Pancreas (tissue), 10 donors: ENCODE measurements at regions not wholly inside any gene's neighbourhood (a gene's known extent, or its start where the extent isn't known, plus 50 kb on each side); places are given as distances from the start of the nearest gene placed in this dataset.
A peak's percentile ranks its signal among the peaks of the same experiment; 100 is the strongest.

Source experiments
- ATAC-seq, 4 donors: fragments of 200-7000 bp; cut with Tn5 transposase; one replicate each; pipeline versions ENCODE4 v1.8.0 to v1.9.1; 2020; ENCODE audit warnings: mild to moderate bottlenecking in 4 of 4, moderate library complexity in 4 of 4
- DNase-seq, 6 donors: peaks; one replicate each; pipeline ENCODE4 v3.0.0-alpha.2; 2020
- FAIRE-seq: peaks from 2 replicates; lab custom pipeline; 2012; peaks lifted over from hg19 to GRCh38; lab: Jason Lieb, UNC
- H3K27ac ChIP-seq, 4 donors: fragments of 200-600 bp; sonication (generic); 1 replicate in 3 of 4; 2 replicates in 1 of 4; pipeline versions ENCODE4 v1.5.0 to v1.8.0; 2020
- H3K27me3 ChIP-seq, 4 donors: fragments of 200-600 bp; one replicate each; pipeline ENCODE4 v1.8.0; 2021
- H3K36me3 ChIP-seq, 3 donors: fragments of 200-600 bp; sonication (generic) in 1 of 3; one replicate each; pipeline versions ENCODE4 v1.5.0 to v1.8.0; 2020 to 2021
- H3K4me1 ChIP-seq, 3 donors: fragments of 200-600 bp; one replicate each; pipeline ENCODE4 v1.8.0; 2021
- H3K4me3 ChIP-seq, 4 donors: fragments of 200-600 bp; sonication (generic) in 2 of 4; one replicate each; pipeline versions ENCODE4 v1.5.0 to v1.8.0; 2020 to 2021
- H3K9me3 ChIP-seq, 4 donors: fragments of 200-600 bp; one replicate each; pipeline ENCODE4 v1.8.0; 2021
- CTCF ChIP-seq, 4 donors: fragments of 200-600 bp; sonication (generic) in 3 of 4; IDR thresholded peaks; one replicate each; pipeline versions ENCODE4 v1.5.0 to v1.8.0; 2021; ENCODE audit warnings: antibody characterized with exemption in 4 of 4
- WGBS, 2 donors: extraction: QIAGEN DNeasy Blood & Tissue Kit; methylation state at CpG; one replicate each; pipeline ENCODE4 v1.1.7; 2013; 5-methylcytosine and 5-hydroxymethylcytosine counted together
- intact Hi-C, 3 donors: fragments of 100-400 bp; cut with DNase I; formaldehyde crosslinking; loops; one replicate each; pipeline versions ENCODE4 v1.11.1 to v1.14.2; 2022
- donor health status: healthy with polysubstance abuse.
- donor health status: DM: no; HTN: no; CAD: no; lungs with moderate emphysema.
- donor health status: DM: no; HTN: no; CAD: no.
- donor health status: control.
- donor health status: control.
- donor health status: Bipolar disorder and iron deficiency.
- donor health status: DM: yes; HTN: yes; CAD: no.
- donor health status: DM: no; HTN: no; CAD: no.
- donor health status: DM: no; HTN: no; CAD: no.
- donor health status: DM: yes; HTN: yes; CAD: no.

- Histone ChIP-seq H3K4me3 (no peak overlapping the region), H3K27me3 (no peaks in the 10 kb centered on the region), H3K4me1 (peaks cover 0 to 4% (median 0%) of the 10 kb centered on the region in 3 donors), H3K27ac (no peak overlapping the region), H3K36me3 (no peaks in the 10 kb centered on the region), H3K9me3 (no peaks in the 10 kb centered on the region)
- ATAC-seq (no peak), DNase-seq (no peak), FAIRE-seq (no peak)
- no peak for TF ChIP-seq CTCF (IDR thresholded peaks at IDR 0.05)
- WGBS, 2 donors: 89% methylated on average over 6 of the region's 6 CpGs
- intact Hi-C loops: no loop called here
Measured at GRCh38 chr13:73215823-73216222, 157.0 kb downstream of the KLF5 start.

- ATAC-seq: no peak
- no peak for DNase-seq
- Histone ChIP-seq H3K4me1 (peaks cover 0 to 17% (median 3%) of the 10 kb centered on the region in 3 donors), H3K4me3 (no peak overlapping the region), H3K9me3 (no peaks in the 10 kb centered on the region), H3K36me3 (no peaks in the 10 kb centered on the region), H3K27me3 (no peaks in the 10 kb centered on the region), H3K27ac (no peak overlapping the region)
- intact Hi-C loops: no loop called here
- no peak for TF ChIP-seq CTCF (IDR thresholded peaks at IDR 0.05)
- FAIRE-seq: no peak
- 90 to 93% methylated on average over 3 of the region's 3 CpGs for WGBS, 2 donors
Measured at GRCh38 chr13:73212482-73212881, 153.7 kb downstream of the KLF5 start.

DNA sequence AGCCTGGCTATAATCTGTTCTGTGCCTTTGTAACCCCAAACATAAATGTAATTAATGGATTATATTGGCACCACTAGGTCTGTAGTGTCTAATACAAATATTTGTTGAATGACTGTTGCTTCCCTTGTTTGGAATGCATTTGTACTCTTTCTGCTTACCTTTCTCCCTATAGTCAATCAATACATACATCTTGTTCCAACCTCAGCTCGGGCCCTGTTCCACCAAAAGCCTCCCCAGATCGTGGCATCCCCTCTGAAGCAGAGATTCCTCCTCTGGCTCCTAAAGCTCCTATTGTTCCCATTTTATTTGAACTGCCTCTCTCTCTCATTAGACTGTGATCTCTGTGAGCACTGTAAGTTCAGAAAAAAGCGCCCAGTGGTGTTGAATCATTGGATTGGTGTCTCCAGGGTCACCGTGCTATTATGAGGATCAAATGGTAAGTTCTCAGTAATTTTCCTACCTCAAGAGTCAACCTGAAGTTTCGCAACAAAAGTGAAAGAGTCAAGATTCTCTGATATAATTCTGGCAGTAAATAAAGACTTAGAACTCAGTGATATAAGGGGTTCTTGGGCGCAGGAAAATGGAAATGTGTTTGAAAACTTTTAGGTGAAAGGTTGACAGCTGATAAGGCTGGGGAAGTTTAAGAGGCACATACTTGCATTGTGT, 151.5 kb downstream of the KLF5 start:
- FAIRE-seq (no peak), ATAC-seq (peak; percentile 78 to 88 (median 84)), DNase-seq (no peak)
- intact Hi-C loops: no loop called here
- 42 to 45% methylated on average over 6 of the region's 6 CpGs for WGBS, 2 donors
- Histone ChIP-seq H3K27me3 (no peaks in the 10 kb centered on the region), H3K4me1 (peaks cover 0 to 17% (median 3%) of the 10 kb centered on the region in 3 donors), H3K27ac (peak overlapping the region in 2 of 4 donors; percentile 5 to 15), H3K36me3 (no peaks in the 10 kb centered on the region), H3K4me3 (no peak overlapping the region), H3K9me3 (no peaks in the 10 kb centered on the region)
- no peak for TF ChIP-seq CTCF (IDR thresholded peaks at IDR 0.05)

- H3K4me3 ChIP-seq: no peak overlapping the region
- DNase-seq: no peak
Measured at GRCh38 chr13:73204952-73205351, 146.1 kb downstream of the KLF5 start.

More at GRCh38 chr13:73204952-73205351, 146.1 kb downstream of the KLF5 start:
- TF ChIP-seq CTCF (IDR thresholded peaks at IDR 0.05): no peak
- Histone ChIP-seq H3K4me1 (peaks cover 6 to 11% (median 10%) of the 10 kb centered on the region in 3 donors), H3K27me3 (no peaks in the 10 kb centered on the region), H3K27ac (no peak overlapping the region), H3K36me3 (no peaks in the 10 kb centered on the region), H3K9me3 (no peaks in the 10 kb centered on the region)
- ATAC-seq: no peak
- intact Hi-C loops: no loop called here
- 74 to 77% methylated on average over 5 of the region's 5 CpGs for WGBS, 2 donors
- no peak for FAIRE-seq
